ENCODE measurements at regions not wholly inside any gene's neighbourhood (a gene's known extent, or its start where the extent isn't known, plus 50 kb on each side); places are given as distances from the start of the nearest gene placed in this dataset.

DNA sequence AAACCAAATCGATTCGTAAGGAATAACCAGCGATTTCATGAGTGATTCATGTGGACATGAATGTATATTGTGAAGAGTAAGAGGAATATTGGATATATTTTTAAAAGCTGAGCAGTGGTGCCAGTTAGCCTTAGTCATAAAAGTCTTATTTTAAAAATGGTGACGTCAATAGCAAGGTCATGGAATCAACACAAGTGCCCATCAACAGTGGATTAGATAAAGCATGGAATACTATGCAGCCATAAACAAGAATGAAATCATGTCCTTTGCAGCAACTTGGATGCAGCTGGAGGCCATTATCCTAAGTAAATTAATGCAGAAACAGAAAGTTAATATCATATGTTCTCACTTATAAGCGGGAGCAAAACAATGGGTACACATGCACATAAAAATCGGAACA, 89.0 kb upstream of the STOX2 start:
- TF ChIP-seq, protein P1, sequence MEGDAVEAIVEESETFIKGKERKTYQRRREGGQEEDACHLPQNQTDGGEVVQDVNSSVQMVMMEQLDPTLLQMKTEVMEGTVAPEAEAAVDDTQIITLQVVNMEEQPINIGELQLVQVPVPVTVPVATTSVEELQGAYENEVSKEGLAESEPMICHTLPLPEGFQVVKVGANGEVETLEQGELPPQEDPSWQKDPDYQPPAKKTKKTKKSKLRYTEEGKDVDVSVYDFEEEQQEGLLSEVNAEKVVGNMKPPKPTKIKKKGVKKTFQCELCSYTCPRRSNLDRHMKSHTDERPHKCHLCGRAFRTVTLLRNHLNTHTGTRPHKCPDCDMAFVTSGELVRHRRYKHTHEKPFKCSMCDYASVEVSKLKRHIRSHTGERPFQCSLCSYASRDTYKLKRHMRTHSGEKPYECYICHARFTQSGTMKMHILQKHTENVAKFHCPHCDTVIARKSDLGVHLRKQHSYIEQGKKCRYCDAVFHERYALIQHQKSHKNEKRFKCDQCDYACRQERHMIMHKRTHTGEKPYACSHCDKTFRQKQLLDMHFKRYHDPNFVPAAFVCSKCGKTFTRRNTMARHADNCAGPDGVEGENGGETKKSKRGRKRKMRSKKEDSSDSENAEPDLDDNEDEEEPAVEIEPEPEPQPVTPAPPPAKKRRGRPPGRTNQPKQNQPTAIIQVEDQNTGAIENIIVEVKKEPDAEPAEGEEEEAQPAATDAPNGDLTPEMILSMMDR (conservative IDR thresholded peaks at IDR 0.05; ENCODE audit: low read depth, low read length) = no peak
- no peak for TF ChIP-seq EZH2 (IDR thresholded peaks at IDR 0.05; ENCODE audit: low read length, unreplicated experiment)
